ENCODE measurements at regions not wholly inside any gene's neighbourhood (a gene's known extent, or its start where the extent isn't known, plus 50 kb on each side); places are given as distances from the start of the nearest gene placed in this dataset.

- H2AFZ ChIP-seq (ENCODE audit: low read length): no peak overlapping the region
- no peaks in the 10 kb centered on the region for H4K20me1 ChIP-seq (ENCODE audit: control insufficient read depth, extremely low read depth, insufficient read depth, low read length)
- no peak overlapping the region for H3K9ac ChIP-seq (ENCODE audit: insufficient read depth, low read length)
- no peaks in the 10 kb centered on the region for H3K9me3 ChIP-seq (ENCODE audit: control insufficient read depth, insufficient read depth, low read depth, low read length)
- no peaks in the 10 kb centered on the region for H3K27me3 ChIP-seq (ENCODE audit: control insufficient read depth, insufficient read depth, low read length)
- peak in 1 of 2 donors; percentile 39 for DNase-seq (ENCODE audit: low read depth in 2 of 2)
- no peak overlapping the region for H3K27ac ChIP-seq (ENCODE audit: insufficient read depth, low read length)
- no peaks in the 10 kb centered on the region for H3K79me2 ChIP-seq (ENCODE audit: control insufficient read depth, insufficient read depth, low read length)
- H3K4me1 ChIP-seq (ENCODE audit: control insufficient read depth, extremely low read depth, insufficient read depth, low read length): no peaks in the 10 kb centered on the region
- H3K4me2 ChIP-seq (ENCODE audit: extremely low read depth, insufficient read depth, low read length): no peak overlapping the region
- TF ChIP-seq CTCF (conservative IDR thresholded peaks at IDR 0.05 in 1 of 2, IDR thresholded peaks at IDR 0.05 in 1 of 2; ENCODE audit: low read depth in 1 of 2, low read length in 2 of 2) (no peak), EZH2 (IDR thresholded peaks at IDR 0.05; ENCODE audit: low read length, missing control alignments) (no peak)
- H3K4me3 ChIP-seq (replicated peaks in 1 of 4; ENCODE audit: control extremely low read depth in 1 of 4, insufficient read depth in 1 of 4, low read depth in 3 of 4, low read length in 4 of 4): no peak overlapping the region
- H3K36me3 ChIP-seq (ENCODE audit: control insufficient read depth, insufficient read depth, low read length): no peaks in the 10 kb centered on the region
These were observed 174.8 kb upstream of the CLINT1 start for GRCh38 chr5:158033724-158034123.

GRCh38 chr5:158033076-158033475, 174.1 kb upstream of the CLINT1 start:
- Histone ChIP-seq H3K36me3 (ENCODE audit: control insufficient read depth, insufficient read depth, low read length) (no peaks in the 10 kb centered on the region), H3K4me3 (replicated peaks in 1 of 4; ENCODE audit: control extremely low read depth in 1 of 4, insufficient read depth in 1 of 4, low read depth in 3 of 4, low read length in 4 of 4) (no peak overlapping the region), H3K9me3 (ENCODE audit: control insufficient read depth, insufficient read depth, low read depth, low read length) (no peaks in the 10 kb centered on the region), H3K27ac (ENCODE audit: insufficient read depth, low read length) (no peak overlapping the region), H3K79me2 (ENCODE audit: control insufficient read depth, insufficient read depth, low read length) (no peaks in the 10 kb centered on the region), H3K27me3 (ENCODE audit: control insufficient read depth, insufficient read depth, low read length) (no peaks in the 10 kb centered on the region), H3K4me2 (ENCODE audit: extremely low read depth, insufficient read depth, low read length) (no peak overlapping the region), H3K9ac (ENCODE audit: insufficient read depth, low read length) (no peak overlapping the region), H2AFZ (ENCODE audit: low read length) (no peak overlapping the region), H4K20me1 (ENCODE audit: control insufficient read depth, extremely low read depth, insufficient read depth, low read length) (no peaks in the 10 kb centered on the region), H3K4me1 (ENCODE audit: control insufficient read depth, extremely low read depth, insufficient read depth, low read length) (no peaks in the 10 kb centered on the region)
- no peak for DNase-seq (ENCODE audit: low read depth in 2 of 2)
- no peak for TF ChIP-seq CTCF (conservative IDR thresholded peaks at IDR 0.05 in 1 of 2, IDR thresholded peaks at IDR 0.05 in 1 of 2; ENCODE audit: low read depth in 1 of 2, low read length in 2 of 2)
- no peak for TF ChIP-seq EZH2 (IDR thresholded peaks at IDR 0.05; ENCODE audit: low read length, missing control alignments)

GRCh38 chr5:158032246-158032645, 173.3 kb upstream of the CLINT1 start:
- no peaks in the 10 kb centered on the region for H3K36me3 ChIP-seq (ENCODE audit: control insufficient read depth, insufficient read depth, low read length)
- H2AFZ ChIP-seq (ENCODE audit: low read length): no peak overlapping the region
- TF ChIP-seq CTCF (conservative IDR thresholded peaks at IDR 0.05 in 1 of 2, IDR thresholded peaks at IDR 0.05 in 1 of 2; ENCODE audit: low read depth in 1 of 2, low read length in 2 of 2) (no peak), EZH2 (IDR thresholded peaks at IDR 0.05; ENCODE audit: low read length, missing control alignments) (no peak)
- no peaks in the 10 kb centered on the region for H4K20me1 ChIP-seq (ENCODE audit: control insufficient read depth, extremely low read depth, insufficient read depth, low read length)
- no peaks in the 10 kb centered on the region for H3K9me3 ChIP-seq (ENCODE audit: control insufficient read depth, insufficient read depth, low read depth, low read length)
- no peak overlapping the region for H3K4me3 ChIP-seq (replicated peaks in 1 of 4; ENCODE audit: control extremely low read depth in 1 of 4, insufficient read depth in 1 of 4, low read depth in 3 of 4, low read length in 4 of 4)
- H3K27ac ChIP-seq (ENCODE audit: insufficient read depth, low read length): no peak overlapping the region
- no peaks in the 10 kb centered on the region for H3K27me3 ChIP-seq (ENCODE audit: control insufficient read depth, insufficient read depth, low read length)
- no peaks in the 10 kb centered on the region for H3K4me1 ChIP-seq (ENCODE audit: control insufficient read depth, extremely low read depth, insufficient read depth, low read length)
- no peak overlapping the region for H3K9ac ChIP-seq (ENCODE audit: insufficient read depth, low read length)
- no peak overlapping the region for H3K4me2 ChIP-seq (ENCODE audit: extremely low read depth, insufficient read depth, low read length)
- no peak for DNase-seq (ENCODE audit: low read depth in 2 of 2)
- no peaks in the 10 kb centered on the region for H3K79me2 ChIP-seq (ENCODE audit: control insufficient read depth, insufficient read depth, low read length)
